H1 (cell line): ENCODE measurements at regions not wholly inside any gene's neighbourhood (a gene's known extent, or its start where the extent isn't known, plus 50 kb on each side); places are given as distances from the start of the nearest gene placed in this dataset.

Source experiments
- CTCF ChIA-PET: fragments of 300-600 bp; sonication (Branson Sonifier 250); formaldehyde crosslinking; loops from one replicate; lab custom pipeline; 2021; ENCODE audit not compliant: partially characterized antibody; lab: Charles Lee
- POLR2A ChIA-PET: fragments of 300-600 bp; sonication (Branson Sonifier 250); formaldehyde crosslinking; loops from one replicate; lab custom pipeline; 2021; ENCODE audit warnings: inconsistent platforms; ENCODE audit not compliant: partially characterized antibody; lab: Charles Lee
- DNase-seq, 2 experiments: peaks; one replicate each; pipeline versions ENCODE4 v3.0.0 to v3.0.0-alpha.2; 2010 to 2022; ENCODE audit warnings: low spot score in 2 of 2, low read depth in 1 of 2, mixed read lengths in 1 of 2
- FAIRE-seq: peaks from 2 replicates; lab custom pipeline; 2011; peaks lifted over from hg19 to GRCh38; lab: Jason Lieb, UNC
- H2AFZ ChIP-seq: 2 replicates; pipeline ENCODE4 v1.8.1; 2012; ENCODE audit warnings: low read length, inconsistent platforms
- H2AK5ac ChIP-seq: 2 replicates; pipeline ENCODE4 v1.6.1; 2013; ENCODE audit warnings: low read depth, low read length
- H2BK120ac ChIP-seq: replicated peaks from 2 replicates; pipeline ENCODE3; 2013; ENCODE audit warnings: low read depth, low read length, inconsistent platforms
- H2BK12ac ChIP-seq: 2 replicates; pipeline ENCODE4 v1.6.1; 2013; ENCODE audit warnings: low read depth, low read length
- H2BK15ac ChIP-seq: 2 replicates; pipeline ENCODE4 v1.6.1; 2013; ENCODE audit warnings: low read length
- H2BK20ac ChIP-seq: 2 replicates; pipeline ENCODE4 v1.6.1; 2013; ENCODE audit warnings: low read length
- H2BK5ac ChIP-seq: 2 replicates; pipeline ENCODE4 v1.6.1; 2013; ENCODE audit warnings: low read depth, low read length
- H3K14ac ChIP-seq: 2 replicates; pipeline ENCODE4 v1.6.1; 2013; ENCODE audit warnings: inconsistent platforms; ENCODE audit not compliant: insufficient read length
- H3K18ac ChIP-seq: 2 replicates; pipeline ENCODE4 v1.6.1; 2013; ENCODE audit warnings: low read length; ENCODE audit errors: extremely low read depth
- H3K23ac ChIP-seq: 2 replicates; pipeline ENCODE4 v1.6.1; 2013; ENCODE audit warnings: inconsistent platforms; ENCODE audit not compliant: insufficient read length
- H3K23me2 ChIP-seq: 2 replicates; pipeline ENCODE4 v1.6.1; 2013; ENCODE audit warnings: low read depth, low read length
- H3K27ac ChIP-seq: 2 replicates; pipeline ENCODE4 v1.6.1; 2011; ENCODE audit warnings: low read depth, low read length, inconsistent platforms
- H3K27me3 ChIP-seq, 4 experiments: replicated peaks in 1 of 4; 1 replicate in 1 of 4; 2 replicates in 3 of 4; pipeline versions ENCODE4 v1.6.1 to v1.8.1; 2011 to 2013; ENCODE audit warnings: low read length in 3 of 4, mild to moderate bottlenecking in 3 of 4, inconsistent platforms in 2 of 4, mixed read lengths in 2 of 4, moderate library complexity in 1 of 4; ENCODE audit not compliant: control insufficient read depth in 3 of 4, insufficient read depth in 3 of 4; ENCODE audit errors: extremely low read depth in 1 of 4
- H3K36me3 ChIP-seq, 4 experiments: 2 replicates each; pipeline versions ENCODE4 v1.6.1 to v1.8.1; 2011 to 2013; ENCODE audit warnings: mild to moderate bottlenecking in 4 of 4, low read length in 3 of 4, moderate library complexity in 2 of 4, control low read depth in 1 of 4, inconsistent platforms in 1 of 4; ENCODE audit not compliant: insufficient read depth in 4 of 4, control insufficient read depth in 2 of 4
- H3K4ac ChIP-seq: replicated peaks from 2 replicates; pipeline ENCODE3; 2013; ENCODE audit warnings: low read length, low read depth, mixed read lengths, inconsistent platforms; ENCODE audit not compliant: insufficient read length
- H3K4me1 ChIP-seq, 4 experiments: replicated peaks in 1 of 4; 1 replicate in 1 of 4; 2 replicates in 3 of 4; pipeline versions ENCODE4 v1.6.1 to v1.8.1; 2011 to 2013; ENCODE audit warnings: low read length in 3 of 4, inconsistent platforms in 2 of 4, mixed read lengths in 1 of 4; ENCODE audit not compliant: insufficient read depth in 4 of 4, control insufficient read depth in 3 of 4
- H3K4me2 ChIP-seq, 2 experiments: 2 replicates each; pipeline versions ENCODE4 v1.6.1 to v1.8.1; 2011 to 2013; ENCODE audit warnings: low read depth in 2 of 2, low read length in 2 of 2, control low read depth in 1 of 2, inconsistent platforms in 1 of 2, mild to moderate bottlenecking in 1 of 2; ENCODE audit not compliant: insufficient read depth in 1 of 2
- H3K4me3 ChIP-seq, 4 experiments: fragments of 200-600, 300-600 bp in 1 of 4; sonication (generic), shearing (Covaris generic), sonication (Bioruptor Twin) in 1 of 4; 2 replicates each; pipeline versions ENCODE4 v1.5.1 to v1.8.1; 2011 to 2016; ENCODE audit warnings: low read length in 4 of 4, low read depth in 3 of 4, control low read depth in 2 of 4, inconsistent platforms in 2 of 4, mild to moderate bottlenecking in 2 of 4, mixed read lengths in 1 of 4, moderate library complexity in 1 of 4; ENCODE audit not compliant: insufficient read depth in 2 of 4; ENCODE audit errors: extremely low read depth in 1 of 4
- H3K56ac ChIP-seq: replicated peaks from 2 replicates; pipeline ENCODE3; 2013; ENCODE audit warnings: low read depth, mild to moderate bottlenecking, mixed read lengths, low read length, inconsistent platforms; ENCODE audit not compliant: insufficient read length
- H3K79me1 ChIP-seq: 2 replicates; pipeline ENCODE4 v1.6.1; 2013; ENCODE audit warnings: low read depth, low read length, control low read depth
- H3K79me2 ChIP-seq, 2 experiments: 2 replicates each; pipeline versions ENCODE4 v1.6.1 to v1.8.1; 2012 to 2013; ENCODE audit warnings: low read length in 2 of 2, mild to moderate bottlenecking in 2 of 2, inconsistent platforms in 1 of 2; ENCODE audit not compliant: insufficient read depth in 2 of 2, control insufficient read depth in 1 of 2
- H3K9ac ChIP-seq, 4 experiments: replicated peaks in 1 of 4; 1 replicate in 1 of 4; 2 replicates in 3 of 4; pipeline versions ENCODE4 v1.6.1 to v1.8.1; 2011 to 2013; ENCODE audit warnings: low read depth in 3 of 4, low read length in 3 of 4, control low read depth in 2 of 4, mild to moderate bottlenecking in 2 of 4, moderate library complexity in 2 of 4, inconsistent platforms in 1 of 4; ENCODE audit errors: extremely low read depth in 1 of 4
- H3K9me3 ChIP-seq, 2 experiments: 2 replicates each; pipeline versions ENCODE4 v1.6.1 to v1.8.1; 2012 to 2013; ENCODE audit warnings: mild to moderate bottlenecking in 2 of 2, moderate library complexity in 2 of 2, control low read depth in 1 of 2, inconsistent platforms in 1 of 2, low read depth in 1 of 2, low read length in 1 of 2, mixed read lengths in 1 of 2; ENCODE audit not compliant: insufficient read depth in 2 of 2
- H4K20me1 ChIP-seq, 2 experiments: replicated peaks in 1 of 2; 2 replicates each; pipeline versions ENCODE3 to v1.8.1; 2011 to 2013; ENCODE audit warnings: inconsistent platforms in 2 of 2, low read length in 2 of 2, mild to moderate bottlenecking in 1 of 2; ENCODE audit not compliant: insufficient read depth in 2 of 2, control insufficient read depth in 1 of 2
- H4K5ac ChIP-seq: 2 replicates; pipeline ENCODE4 v1.6.1; 2013; ENCODE audit warnings: low read length, low read depth, mixed read lengths, inconsistent platforms; ENCODE audit not compliant: insufficient read length
- H4K8ac ChIP-seq: 2 replicates; pipeline ENCODE4 v1.8.0; 2013; ENCODE audit warnings: mild to moderate bottlenecking, moderate library complexity, low read length, inconsistent platforms; ENCODE audit not compliant: insufficient read depth; ENCODE audit errors: extremely low read depth
- H4K91ac ChIP-seq: replicated peaks from 2 replicates; pipeline ENCODE3; 2013; ENCODE audit warnings: low read length, mixed read lengths, inconsistent platforms; ENCODE audit not compliant: insufficient read length
- ATF3 ChIP-seq: IDR thresholded peaks from 2 replicates; pipeline ENCODE4 v1.6.1; 2011; ENCODE audit warnings: low read depth, mild to moderate bottlenecking, low read length; ENCODE audit not compliant: insufficient read depth
- CBX5 ChIP-seq: fragments of 300-800, 300-1000 bp; sonication (generic); IDR thresholded peaks from 2 replicates; pipeline ENCODE4 v1.7.1; 2016; ENCODE audit warnings: antibody characterized with exemption, low read length, low read depth
- CEBPB ChIP-seq: IDR thresholded peaks from 2 replicates; pipeline ENCODE4 v1.6.1; 2012; ENCODE audit warnings: low read depth, low read length
- EZH2 ChIP-seq: fragments of 200-600 bp; sonication (generic); IDR thresholded peaks from 2 replicates; pipeline ENCODE4 v1.7.1; 2012; ENCODE audit warnings: low read depth, mild to moderate bottlenecking, moderate library complexity, low read length, inconsistent platforms; ENCODE audit not compliant: severe bottlenecking
- JUND ChIP-seq: IDR thresholded peaks from 2 replicates; pipeline ENCODE4 v1.6.1; 2011; ENCODE audit warnings: mild to moderate bottlenecking, improper control_type of control experiment, low read length
- MAFK ChIP-seq: IDR thresholded peaks from 2 replicates; pipeline ENCODE4 v1.6.1; 2012; ENCODE audit warnings: low read depth, mild to moderate bottlenecking, improper control_type of control experiment, low read length
- SIX5 ChIP-seq: IDR thresholded peaks from 2 replicates; pipeline ENCODE4 v1.6.1; 2011; ENCODE audit warnings: mild to moderate bottlenecking, low read depth, low read length
- WGBS, 2 experiments: shearing (Covaris generic) in 1 of 2; methylation state at CpG; one replicate each; pipeline versions ENCODE4 v1.1.6 to v1.1.7; 2013 to 2015; ENCODE audit warnings: low lambda C conversion rate in 2 of 2, mixed read lengths in 2 of 2, inconsistent platforms in 1 of 2, low coverage in 1 of 2, missing lambda C conversion rate in 1 of 2; ENCODE audit not compliant: insufficient replicate concordance in 2 of 2, insufficient coverage in 1 of 2, insufficient read length in 1 of 2; ENCODE audit errors: extremely low coverage in 1 of 2, missing lambda C conversion rate in 1 of 2; 5-methylcytosine and 5-hydroxymethylcytosine counted together

DNA sequence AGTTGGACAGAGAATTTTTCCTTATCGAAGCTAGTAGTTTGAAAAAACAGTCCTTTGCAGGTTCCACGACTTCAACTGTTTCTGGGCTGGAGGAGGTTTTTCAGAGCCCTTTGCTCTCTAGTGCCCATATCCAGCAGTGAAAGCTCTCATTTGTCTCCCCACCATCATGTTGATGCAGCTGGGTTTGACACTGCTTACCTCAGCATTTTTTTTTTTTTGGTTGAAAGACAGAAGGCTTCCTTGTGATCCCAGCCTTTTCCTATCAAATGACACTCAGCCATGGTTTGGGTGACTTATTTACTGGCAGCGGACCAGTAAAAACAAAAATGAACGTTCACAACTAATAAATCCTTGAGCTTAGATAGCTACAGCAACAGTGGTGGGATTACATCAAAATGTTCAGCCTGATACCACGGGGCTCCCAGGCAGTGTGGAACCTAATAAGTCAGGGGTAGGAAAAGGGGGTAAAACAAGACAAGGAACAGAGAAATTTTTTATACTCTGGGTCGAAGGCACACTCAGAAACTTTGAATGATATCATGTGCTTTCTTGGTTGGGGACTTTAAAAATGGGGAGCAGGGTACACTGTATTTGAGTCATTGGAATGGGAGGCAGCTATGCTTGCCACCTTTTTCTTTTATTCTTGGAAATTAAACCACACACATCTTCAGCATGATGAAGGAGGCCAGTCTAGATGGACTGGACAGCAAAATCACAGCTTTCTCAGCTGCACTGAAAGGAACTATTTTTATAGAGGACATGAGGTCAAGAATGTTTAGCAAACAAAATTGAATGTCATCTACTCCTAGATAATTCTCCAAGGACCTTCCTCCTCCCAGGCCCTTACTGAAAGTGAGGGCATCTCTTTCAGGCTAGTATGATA is 308.9 kb upstream of the MPDZ start:
- POLR2A ChIA-PET = interaction anchor here (0.6 kb wide), 1 partner anchor 132 kb away, joined by 3 read pairs; no protein-coding TSS in a partner anchor
- no peak overlapping the region for H3K9ac ChIP-seq
- TF ChIP-seq MAFK (peak; percentile 85), SIX5 (no peak), ATF3 (no peak), JUND (no peak), EZH2 (no peak), CEBPB (no peak), CBX5 (no peak)
- TF ChIP-seq, all 59 proteins: peak for 1
- no peak overlapping the region for H3K4me3 ChIP-seq
- CTCF ChIA-PET = interaction anchor here (0.8 to 2.1 kb wide), 4 partner anchors 12 to 765 kb away, joined by 3 to 7 read pairs (median 4); no protein-coding TSS in a partner anchor
- no peak overlapping the region for H3K4ac ChIP-seq
- H4K5ac ChIP-seq = no peak overlapping the region
- no peak overlapping the region for H3K14ac ChIP-seq
- FAIRE-seq = no peak
- no peaks in the 10 kb centered on the region for H3K9me3 ChIP-seq
- H3K79me1 ChIP-seq = no peaks in the 10 kb centered on the region
- peak overlapping the region; percentile 91 for H2BK120ac ChIP-seq
- H3K23me2 ChIP-seq = no peaks in the 10 kb centered on the region
- peak overlapping the region; percentile 66; the same call in 1 of the 2 replicates for H2AFZ ChIP-seq
- peaks cover 0 to 10% (median 4%) of the 10 kb centered on the region in 4 experiments; a peak in 5 of 7 replicates for H3K4me1 ChIP-seq
- no peak overlapping the region for H2AK5ac ChIP-seq
- H4K91ac ChIP-seq = peak overlapping the region; percentile 41
- H4K8ac ChIP-seq = no peak overlapping the region
- H3K56ac ChIP-seq = no peak overlapping the region
- H3K36me3 ChIP-seq = no peaks in the 10 kb centered on the region
- H2BK20ac ChIP-seq = peak overlapping the region; percentile 55; the same call in 1 of the 2 replicates
- peak overlapping the region; percentile 71; the same call in 1 of the 2 replicates for H2BK5ac ChIP-seq
- H2BK15ac ChIP-seq = no peak overlapping the region; the same call in 1 of the 2 replicates
- DNase-seq = no peak
- H3K27ac ChIP-seq = no peak overlapping the region
- no peaks in the 10 kb centered on the region for H3K79me2 ChIP-seq
- H4K20me1 ChIP-seq = no peaks in the 10 kb centered on the region
- no peak overlapping the region for H3K18ac ChIP-seq
- H2BK12ac ChIP-seq = peak overlapping the region; percentile 84; the same call in 1 of the 2 replicates
- H3K23ac ChIP-seq = no peak overlapping the region
- H3K27me3 ChIP-seq = no peaks in the 10 kb centered on the region
- WGBS, 2 experiments = 92% methylated on average over 6 of the region's 6 CpGs; no CpG with 5 or more reads in 1 of the 2 experiments
- no peak overlapping the region; a peak in 1 of 4 replicates for H3K4me2 ChIP-seq
